Activated CD8-positive, alpha-beta T cell treated with anti-CD3 and anti-CD28 coated beads for 36 hours (primary cell): ENCODE measurements at regions not wholly inside any gene's neighbourhood (a gene's known extent, or its start where the extent isn't known, plus 50 kb on each side); places are given as distances from the start of the nearest gene placed in this dataset.

Experiments
- ATAC-seq: fragments of 200-7000 bp; cut with Tn5 transposase; one replicate; pipeline ENCODE4 v1.10.0; 2021; ENCODE audit warnings: mild to moderate bottlenecking, moderate library complexity
- CTCF ChIA-PET: fragments of 350-600 bp; sonication (Branson Sonifier 250); formaldehyde crosslinking; loops from one replicate; lab custom pipeline; 2021; ENCODE audit warnings: antibody characterized with exemption; lab: Charles Lee
- POLR2A ChIA-PET: fragments of 350-600 bp; sonication (Branson Sonifier 250); formaldehyde crosslinking; loops from one replicate; lab custom pipeline; 2021; ENCODE audit warnings: antibody characterized with exemption; lab: Charles Lee
- DNase-seq: peaks from one replicate; pipeline ENCODE4 v3.0.0-alpha.2; 2020
- H3K27ac Mint-ChIP-seq: one replicate; pipeline ENCODE4 v1.8.0; 2021; ENCODE audit warnings: mild to moderate bottlenecking, mixed read lengths
- H3K27me3 Mint-ChIP-seq: one replicate; pipeline ENCODE4 v1.8.0; 2021; ENCODE audit warnings: mixed read lengths
- H3K36me3 Mint-ChIP-seq: one replicate; pipeline ENCODE4 v1.8.0; 2021; ENCODE audit warnings: low read depth, mixed read lengths
- H3K4me1 Mint-ChIP-seq: one replicate; pipeline ENCODE4 v1.8.0; 2021; ENCODE audit warnings: low read depth, mixed read lengths
- H3K4me3 Mint-ChIP-seq: one replicate; pipeline ENCODE4 v1.8.0; 2021; ENCODE audit warnings: mild to moderate bottlenecking, moderate library complexity, mixed read lengths
- H3K9me3 Mint-ChIP-seq: one replicate; pipeline ENCODE4 v1.8.0; 2021; ENCODE audit warnings: mixed read lengths
- intact Hi-C: fragments of 100-400 bp; cut with micrococcal nuclease; formaldehyde crosslinking; loops from one replicate; pipeline ENCODE4 v1.10.0; 2022
- TF ChIP-seq, protein P1 (sequence below): fragments of 200-600 bp; IDR thresholded peaks from one replicate; pipeline ENCODE4 v1.8.0; 2022; ENCODE audit warnings: antibody characterized with exemption, mild to moderate bottlenecking

DNA sequence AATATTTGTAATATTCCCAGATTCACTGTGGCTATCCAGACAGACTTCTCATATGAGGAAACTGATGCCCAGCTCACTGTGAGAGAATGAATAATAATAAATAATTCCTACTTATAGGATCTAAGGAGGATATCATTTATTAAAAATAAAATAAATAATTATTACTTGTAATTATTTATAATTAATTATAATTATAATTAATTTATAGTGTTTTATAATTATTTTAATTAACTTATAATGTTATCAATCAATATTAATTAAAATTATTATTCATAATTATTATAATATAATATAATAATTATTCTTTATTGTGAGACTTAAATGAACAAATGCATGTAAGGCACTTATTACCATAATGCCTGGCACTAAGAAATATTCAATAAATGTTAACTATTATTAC, 192.8 kb downstream of the GALC start:
- Mint-ChIP-seq H3K9me3 (no peaks in the 10 kb centered on the region), H3K27me3 (peaks cover 2% of the 10 kb centered on the region), H3K27ac (no peak overlapping the region), H3K4me3 (no peak overlapping the region), H3K36me3 (no peaks in the 10 kb centered on the region), H3K4me1 (no peaks in the 10 kb centered on the region)
- DNase-seq (no peak), ATAC-seq (no peak)
- ChIA-PET POLR2A (no interaction called here), CTCF (interaction anchor here (1.8 kb wide), 2 partner anchors 54 to 95 kb away, joined by 4 to 8 read pairs; no protein-coding TSS in a partner anchor)
- TF ChIP-seq, protein P1, sequence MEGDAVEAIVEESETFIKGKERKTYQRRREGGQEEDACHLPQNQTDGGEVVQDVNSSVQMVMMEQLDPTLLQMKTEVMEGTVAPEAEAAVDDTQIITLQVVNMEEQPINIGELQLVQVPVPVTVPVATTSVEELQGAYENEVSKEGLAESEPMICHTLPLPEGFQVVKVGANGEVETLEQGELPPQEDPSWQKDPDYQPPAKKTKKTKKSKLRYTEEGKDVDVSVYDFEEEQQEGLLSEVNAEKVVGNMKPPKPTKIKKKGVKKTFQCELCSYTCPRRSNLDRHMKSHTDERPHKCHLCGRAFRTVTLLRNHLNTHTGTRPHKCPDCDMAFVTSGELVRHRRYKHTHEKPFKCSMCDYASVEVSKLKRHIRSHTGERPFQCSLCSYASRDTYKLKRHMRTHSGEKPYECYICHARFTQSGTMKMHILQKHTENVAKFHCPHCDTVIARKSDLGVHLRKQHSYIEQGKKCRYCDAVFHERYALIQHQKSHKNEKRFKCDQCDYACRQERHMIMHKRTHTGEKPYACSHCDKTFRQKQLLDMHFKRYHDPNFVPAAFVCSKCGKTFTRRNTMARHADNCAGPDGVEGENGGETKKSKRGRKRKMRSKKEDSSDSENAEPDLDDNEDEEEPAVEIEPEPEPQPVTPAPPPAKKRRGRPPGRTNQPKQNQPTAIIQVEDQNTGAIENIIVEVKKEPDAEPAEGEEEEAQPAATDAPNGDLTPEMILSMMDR = no peak
- intact Hi-C loops = no loop called here

DNA sequence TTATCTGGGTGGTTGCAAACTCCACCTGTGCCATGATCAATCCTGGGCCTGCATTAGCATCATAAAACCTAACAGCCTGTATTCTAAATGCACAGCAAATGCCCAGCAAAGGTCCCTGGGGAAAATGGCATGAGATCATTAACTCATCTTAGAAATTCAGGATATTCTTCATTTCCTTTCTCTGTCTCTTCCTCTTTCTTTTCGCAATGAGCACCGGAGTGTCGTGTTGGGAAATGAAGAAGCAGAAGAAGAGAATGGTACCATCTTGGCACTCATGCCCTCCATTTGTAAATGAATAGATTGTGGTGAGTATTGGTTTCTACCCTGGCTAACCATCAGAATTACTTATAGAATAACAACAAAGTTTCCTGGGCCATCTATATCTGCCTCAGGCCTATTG, 193.6 kb downstream of the GALC start:
- POLR2A ChIA-PET = interaction anchor here (0.5 kb wide), 1 partner anchor 53 kb away, joined by 3 read pairs; no protein-coding TSS in a partner anchor
- H3K27ac Mint-ChIP-seq = no peak overlapping the region

DNA sequence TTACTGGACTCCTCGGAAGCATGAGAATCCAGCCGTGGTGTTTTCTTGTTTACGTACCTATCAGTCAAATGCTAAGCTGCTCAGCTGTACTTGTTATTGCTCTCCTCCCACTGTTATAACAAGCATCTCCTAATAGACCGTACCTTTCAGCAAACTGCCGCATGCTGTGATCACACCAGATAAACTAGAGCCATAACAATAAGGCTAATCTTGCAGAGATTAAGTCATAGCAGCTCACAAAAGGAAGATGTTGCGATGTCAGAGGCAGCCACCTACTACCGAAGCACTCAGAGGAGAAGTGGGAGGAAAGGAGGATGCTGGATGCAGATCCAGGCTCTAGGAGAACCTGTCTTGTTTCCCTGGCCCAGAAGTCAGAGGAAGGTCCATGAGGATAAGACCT, 196.0 kb downstream of the GALC start:
- ChIA-PET POLR2A (no interaction called here), CTCF (interaction anchor here (3.1 kb wide), 1 partner anchor 8 kb away, joined by 23 read pairs; no protein-coding TSS in a partner anchor)
- intact Hi-C loops = no loop called here
- DNase-seq (no peak), ATAC-seq (no peak)
- Mint-ChIP-seq H3K4me1 (no peaks in the 10 kb centered on the region), H3K27ac (no peak overlapping the region), H3K36me3 (no peaks in the 10 kb centered on the region), H3K27me3 (peaks cover 2% of the 10 kb centered on the region), H3K9me3 (no peaks in the 10 kb centered on the region), H3K4me3 (no peak overlapping the region)
- TF ChIP-seq, protein P1 = no peak

More for the DNA sequence above, 193.6 kb downstream of the GALC start:
- no peaks in the 10 kb centered on the region for H3K4me1 Mint-ChIP-seq
- H3K4me3 Mint-ChIP-seq = no peak overlapping the region
- intact Hi-C loops = no loop called here
- TF ChIP-seq, protein P1 = no peak
- no peaks in the 10 kb centered on the region for H3K36me3 Mint-ChIP-seq
- no peak for DNase-seq
- no peaks in the 10 kb centered on the region for H3K9me3 Mint-ChIP-seq
- peaks cover 2% of the 10 kb centered on the region for H3K27me3 Mint-ChIP-seq
- no peak for ATAC-seq
- CTCF ChIA-PET = interaction anchor here (1.8 kb wide), 2 partner anchors 54 to 96 kb away, joined by 4 to 8 read pairs; no protein-coding TSS in a partner anchor

DNA sequence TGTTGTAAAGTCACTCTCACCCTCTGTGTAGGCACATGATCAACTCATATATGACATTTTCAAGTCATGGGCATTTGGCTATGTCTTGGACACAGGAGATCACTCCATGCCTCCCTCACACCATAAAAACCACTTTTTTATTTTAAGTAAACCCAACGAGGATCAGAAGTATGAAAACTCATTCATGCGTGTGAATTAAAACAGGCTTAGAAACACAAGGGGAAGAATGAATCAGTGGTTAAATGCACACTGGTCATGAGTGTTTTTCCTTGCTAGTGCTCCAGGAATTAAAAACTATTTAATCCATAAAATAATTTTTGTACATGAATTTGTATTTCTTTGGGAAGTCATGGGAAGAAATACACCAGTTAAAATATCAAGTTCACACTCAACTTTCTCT, 198.4 kb downstream of the GALC start:
- ChIA-PET POLR2A (no interaction called here), CTCF (interaction anchor here (3.1 kb wide), 1 partner anchor 11 kb away, joined by 23 read pairs; no protein-coding TSS in a partner anchor)
- Mint-ChIP-seq H3K36me3 (no peaks in the 10 kb centered on the region), H3K27me3 (peaks cover 2% of the 10 kb centered on the region), H3K4me3 (no peak overlapping the region), H3K4me1 (no peaks in the 10 kb centered on the region), H3K9me3 (no peaks in the 10 kb centered on the region), H3K27ac (no peak overlapping the region)
- ATAC-seq = no peak
- DNase-seq = no peak
- intact Hi-C loops = no loop called here
- TF ChIP-seq, protein P1 = no peak

DNA sequence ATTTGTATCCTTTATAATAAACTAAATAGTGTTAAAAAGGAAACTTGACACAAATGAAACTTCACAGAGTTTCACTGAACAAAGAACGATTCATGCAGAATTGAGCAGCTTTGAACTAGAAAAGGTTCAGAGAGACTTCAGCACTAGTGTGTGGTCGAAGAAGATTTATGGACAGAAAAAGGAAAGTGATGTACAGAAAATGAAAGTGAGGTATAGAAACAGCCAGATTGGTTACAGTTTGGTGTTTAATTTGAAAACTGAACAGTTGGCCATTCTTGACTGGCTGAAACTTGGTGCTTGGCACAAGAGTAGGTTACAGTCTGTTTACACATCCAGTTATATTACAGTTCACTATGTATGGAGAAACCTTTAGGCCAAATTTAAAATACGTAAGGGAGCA, 207.1 kb downstream of the GALC start:
- Mint-ChIP-seq H3K9me3 (peaks cover 2% of the 10 kb centered on the region), H3K36me3 (peaks cover 3% of the 10 kb centered on the region), H3K27me3 (no peaks in the 10 kb centered on the region), H3K4me1 (no peaks in the 10 kb centered on the region), H3K4me3 (no peak overlapping the region), H3K27ac (no peak overlapping the region)
- TF ChIP-seq, protein P1 = no peak
- ChIA-PET CTCF (interaction anchor here (1.9 kb wide), 1 partner anchor 40 kb away, joined by 7 read pairs; no protein-coding TSS in a partner anchor), POLR2A (interaction anchor here (0.6 kb wide), 1 partner anchor 18 kb away, joined by 3 read pairs; no protein-coding TSS in a partner anchor)
- ATAC-seq (no peak), DNase-seq (no peak)
- intact Hi-C loops = no loop called here
